ENCODE measurements at regions not wholly inside any gene's neighbourhood (a gene's known extent, or its start where the extent isn't known, plus 50 kb on each side); places are given as distances from the start of the nearest gene placed in this dataset.

- no peak for DNase-seq (ENCODE audit: low spot score)
Measured at GRCh38 chr1:48164571-48164970, 57.9 kb upstream of the SLC5A9 start.

- DNase-seq (ENCODE audit: low spot score): no peak
Measured at GRCh38 chr1:48160486-48161132, 61.9 kb upstream of the SLC5A9 start.

GRCh38 chr1:48139275-48139674 lies 83.2 kb upstream of the SLC5A9 start:
- DNase-seq (ENCODE audit: low spot score): no peak

GRCh38 chr1:48127735-48128685 lies 94.5 kb upstream of the SLC5A9 start:
- DNase-seq (ENCODE audit: low spot score): no peak

GRCh38 chr1:48123647-48124046 lies 98.9 kb upstream of the SLC5A9 start:
- no peak for DNase-seq (ENCODE audit: low spot score)

- no peak for DNase-seq (ENCODE audit: low spot score)
Measured at GRCh38 chr1:48121955-48122354, 100.6 kb upstream of the SLC5A9 start.

GRCh38 chr1:48120621-48121020 lies 101.9 kb upstream of the SLC5A9 start:
- no peak for DNase-seq (ENCODE audit: low spot score)

GRCh38 chr1:48115835-48116234 lies 106.7 kb upstream of the SLC5A9 start:
- DNase-seq (ENCODE audit: low spot score): no peak

- DNase-seq (ENCODE audit: low spot score): no peak
Measured at GRCh38 chr1:48114596-48115382, 107.7 kb upstream of the SLC5A9 start.

- no peak for DNase-seq (ENCODE audit: low spot score)
Measured at GRCh38 chr1:48109390-48110013, 112.3 kb upstream of the TRABD2B start.

GRCh38 chr1:48107516-48107915 lies 110.3 kb upstream of the TRABD2B start:
- DNase-seq (ENCODE audit: low spot score): no peak

- no peak for DNase-seq (ENCODE audit: low spot score)
Measured at GRCh38 chr1:48106049-48106448, 108.9 kb upstream of the TRABD2B start.

- DNase-seq (ENCODE audit: low spot score): no peak
Measured at GRCh38 chr1:48105165-48105564, 108.0 kb upstream of the TRABD2B start.

GRCh38 chr1:48103495-48103894 lies 106.3 kb upstream of the TRABD2B start:
- no peak for DNase-seq (ENCODE audit: low spot score)

GRCh38 chr1:48102766-48103165 lies 105.6 kb upstream of the TRABD2B start:
- DNase-seq (ENCODE audit: low spot score): no peak

GRCh38 chr1:48099072-48099773 lies 102.0 kb upstream of the TRABD2B start:
- DNase-seq (ENCODE audit: low spot score): no peak

- DNase-seq (ENCODE audit: low spot score): peak; percentile 60
Measured at GRCh38 chr1:48093696-48094528, 96.7 kb upstream of the TRABD2B start.

- no peak for DNase-seq (ENCODE audit: low spot score)
Measured at GRCh38 chr1:48093147-48093546, 96.0 kb upstream of the TRABD2B start.

GRCh38 chr1:48092401-48092800 lies 95.2 kb upstream of the TRABD2B start:
- DNase-seq (ENCODE audit: low spot score): no peak

GRCh38 chr1:48089356-48089891 lies 92.2 kb upstream of the TRABD2B start:
- no peak for DNase-seq (ENCODE audit: low spot score)

All from CD4-positive, alpha-beta T cell treated with Interleukin-15 for 4 hours (primary cell).